ENCODE measurements at regions not wholly inside any gene's neighbourhood (a gene's known extent, or its start where the extent isn't known, plus 50 kb on each side); places are given as distances from the start of the nearest gene placed in this dataset.

GRCh38 chr2:139271879-139272278 is 491.7 kb upstream of the NXPH2 start:
- Histone ChIP-seq H3F3A (ENCODE audit: low read depth) (no peaks in the 10 kb centered on the region), H3K27me3 (ENCODE audit: insufficient read depth, low read length, poor library complexity, severe bottlenecking) (no peaks in the 10 kb centered on the region), H3K79me2 (ENCODE audit: insufficient read depth, low read length) (no peaks in the 10 kb centered on the region), H3K9me3 (ENCODE audit: insufficient read depth, low read depth, low read length) (no peaks in the 10 kb centered on the region), H4K20me1 (ENCODE audit: insufficient read depth, low read length, poor library complexity, severe bottlenecking) (no peaks in the 10 kb centered on the region), H3K4me1 (ENCODE audit: insufficient read depth, low read length, poor library complexity, severe bottlenecking) (no peaks in the 10 kb centered on the region), H3K9me2 (replicated peaks; ENCODE audit: low read depth, low read length) (no peaks in the 10 kb centered on the region), H3K9ac (ENCODE audit: low read depth, low read length, poor library complexity, severe bottlenecking) (no peak overlapping the region), H3K4me3 (ENCODE audit: low read length, poor library complexity, severe bottlenecking) (no peak overlapping the region), H2AFZ (ENCODE audit: low read length) (no peak overlapping the region), H3K4me2 (ENCODE audit: low read depth, low read length, poor library complexity, severe bottlenecking) (no peak overlapping the region), H3K36me3 (ENCODE audit: insufficient read depth, low read length) (no peaks in the 10 kb centered on the region)
- TF ChIP-seq EZH2phosphoT487 (IDR thresholded peaks at IDR 0.05; ENCODE audit: borderline replicate concordance) (no peak), CTCF (conservative IDR thresholded peaks at IDR 0.05; ENCODE audit: low read length) (no peak)

- Histone ChIP-seq H3K9me2 (replicated peaks; ENCODE audit: low read depth, low read length) (no peaks in the 10 kb centered on the region), H4K20me1 (ENCODE audit: insufficient read depth, low read length, poor library complexity, severe bottlenecking) (no peaks in the 10 kb centered on the region), H3K4me2 (ENCODE audit: low read depth, low read length, poor library complexity, severe bottlenecking) (no peak overlapping the region), H3K36me3 (ENCODE audit: insufficient read depth, low read length) (no peaks in the 10 kb centered on the region), H3K4me3 (ENCODE audit: low read length, poor library complexity, severe bottlenecking) (no peak overlapping the region), H3K79me2 (ENCODE audit: insufficient read depth, low read length) (no peaks in the 10 kb centered on the region), H3K4me1 (ENCODE audit: insufficient read depth, low read length, poor library complexity, severe bottlenecking) (no peaks in the 10 kb centered on the region), H2AFZ (ENCODE audit: low read length) (no peak overlapping the region), H3K9ac (ENCODE audit: low read depth, low read length, poor library complexity, severe bottlenecking) (no peak overlapping the region), H3F3A (ENCODE audit: low read depth) (no peaks in the 10 kb centered on the region), H3K27me3 (ENCODE audit: insufficient read depth, low read length, poor library complexity, severe bottlenecking) (no peaks in the 10 kb centered on the region), H3K9me3 (ENCODE audit: insufficient read depth, low read depth, low read length) (no peaks in the 10 kb centered on the region)
- TF ChIP-seq CTCF (conservative IDR thresholded peaks at IDR 0.05; ENCODE audit: low read length) = no peak
- TF ChIP-seq EZH2phosphoT487 (IDR thresholded peaks at IDR 0.05; ENCODE audit: borderline replicate concordance) = no peak
Observed at GRCh38 chr2:139271149-139271548, 491.0 kb upstream of the NXPH2 start.

DNA sequence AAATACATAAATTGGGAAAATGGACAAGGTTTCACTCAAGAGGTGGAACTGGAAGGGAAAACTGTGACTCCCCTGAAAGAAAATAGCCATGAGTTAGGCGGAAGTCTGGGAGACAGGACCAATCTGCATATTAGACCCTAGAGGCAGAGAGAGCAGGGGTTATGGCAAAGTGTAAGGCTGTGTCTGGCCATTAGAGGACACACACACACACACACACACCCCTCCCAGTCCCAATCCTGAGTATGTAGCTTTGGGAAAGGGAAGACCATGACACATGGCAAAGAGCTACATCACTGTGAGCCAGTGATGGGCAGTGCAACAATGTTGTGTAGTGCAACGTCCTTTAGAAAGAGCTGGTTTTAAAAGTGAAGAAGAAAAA is 479.9 kb upstream of the NXPH2 start:
- Histone ChIP-seq H3K4me3 (ENCODE audit: low read length, poor library complexity, severe bottlenecking) (no peak overlapping the region), H3F3A (ENCODE audit: low read depth) (no peaks in the 10 kb centered on the region), H3K27me3 (ENCODE audit: insufficient read depth, low read length, poor library complexity, severe bottlenecking) (no peaks in the 10 kb centered on the region), H3K4me1 (ENCODE audit: insufficient read depth, low read length, poor library complexity, severe bottlenecking) (no peaks in the 10 kb centered on the region), H3K9me2 (replicated peaks; ENCODE audit: low read depth, low read length) (no peaks in the 10 kb centered on the region), H3K9ac (ENCODE audit: low read depth, low read length, poor library complexity, severe bottlenecking) (no peak overlapping the region), H3K79me2 (ENCODE audit: insufficient read depth, low read length) (no peaks in the 10 kb centered on the region), H3K4me2 (ENCODE audit: low read depth, low read length, poor library complexity, severe bottlenecking) (no peak overlapping the region), H3K9me3 (ENCODE audit: insufficient read depth, low read depth, low read length) (no peaks in the 10 kb centered on the region), H2AFZ (ENCODE audit: low read length) (no peak overlapping the region), H3K36me3 (ENCODE audit: insufficient read depth, low read length) (no peaks in the 10 kb centered on the region), H4K20me1 (ENCODE audit: insufficient read depth, low read length, poor library complexity, severe bottlenecking) (no peaks in the 10 kb centered on the region)
- TF ChIP-seq CTCF (conservative IDR thresholded peaks at IDR 0.05; ENCODE audit: low read length) = no peak
- TF ChIP-seq EZH2phosphoT487 (IDR thresholded peaks at IDR 0.05; ENCODE audit: borderline replicate concordance) = no peak
